SJCRH30 (cell line): ENCODE measurements at regions not wholly inside any gene's neighbourhood (a gene's known extent, or its start where the extent isn't known, plus 50 kb on each side); places are given as distances from the start of the nearest gene placed in this dataset.

Experiments used
- DNase-seq, 2 experiments: peaks; one replicate each; pipeline ENCODE4 v3.0.0-alpha.2; 2015 to 2020
- H3K27ac ChIP-seq: fragments of 250-450 bp; sonication (Bioruptor Pico); 2 replicates; pipeline ENCODE4 v1.5.1; 2020; ENCODE audit warnings: mild to moderate bottlenecking, moderate library complexity
- H3K27me3 ChIP-seq: fragments of 250-450 bp; sonication (Bioruptor Pico); 2 replicates; pipeline ENCODE4 v1.5.1; 2020; ENCODE audit warnings: mild to moderate bottlenecking, moderate library complexity
- H3K36me3 ChIP-seq: fragments of 250-450 bp; sonication (Bioruptor Pico); 2 replicates; pipeline ENCODE4 v1.5.1; 2020; ENCODE audit warnings: mild to moderate bottlenecking, moderate library complexity
- H3K4me1 ChIP-seq: fragments of 250-450 bp; sonication (Bioruptor Pico); 2 replicates; pipeline ENCODE4 v1.5.1; 2020; ENCODE audit warnings: mild to moderate bottlenecking, moderate library complexity
- H3K4me3 ChIP-seq: fragments of 250-450 bp; sonication (Bioruptor Pico); 2 replicates; pipeline ENCODE4 v1.5.1; 2020; ENCODE audit warnings: mild to moderate bottlenecking, moderate library complexity
- H3K9me3 ChIP-seq: fragments of 250-450 bp; sonication (Bioruptor Pico); replicated peaks from 2 replicates; pipeline ENCODE4 v1.5.1; 2020; ENCODE audit warnings: mild to moderate bottlenecking, moderate library complexity

DNA sequence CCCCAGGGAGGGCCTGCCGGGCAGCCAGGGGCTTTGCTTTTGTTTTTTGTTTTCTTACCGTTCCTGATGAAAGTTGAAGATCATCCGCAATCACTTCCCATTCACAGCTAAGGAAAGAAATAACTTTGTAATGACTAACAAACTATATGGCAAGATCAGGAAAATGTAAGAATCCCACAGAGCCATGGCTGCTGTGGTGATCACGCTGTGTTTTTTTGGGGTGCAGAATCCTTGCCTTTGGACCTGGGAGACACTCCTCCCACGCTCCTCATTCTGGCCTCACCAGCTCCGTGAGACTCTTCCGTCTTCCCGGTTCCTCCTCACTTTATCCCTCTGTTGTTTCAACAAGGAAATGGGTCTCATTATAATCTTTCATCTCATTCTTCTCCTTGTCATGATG, 443.0 kb upstream of the MGMT start:
- H3K27me3 ChIP-seq: no peaks in the 10 kb centered on the region
- H3K36me3 ChIP-seq: no peaks in the 10 kb centered on the region
- 0 out of 2 replicates have a peak, but pooled peaks cover 2% of the 10 kb centered on the region for H3K4me1 ChIP-seq
- H3K4me3 ChIP-seq: no peak overlapping the region
- no peaks in the 10 kb centered on the region for H3K9me3 ChIP-seq
- H3K27ac ChIP-seq: no peak overlapping the region
- DNase-seq: no peak

DNA sequence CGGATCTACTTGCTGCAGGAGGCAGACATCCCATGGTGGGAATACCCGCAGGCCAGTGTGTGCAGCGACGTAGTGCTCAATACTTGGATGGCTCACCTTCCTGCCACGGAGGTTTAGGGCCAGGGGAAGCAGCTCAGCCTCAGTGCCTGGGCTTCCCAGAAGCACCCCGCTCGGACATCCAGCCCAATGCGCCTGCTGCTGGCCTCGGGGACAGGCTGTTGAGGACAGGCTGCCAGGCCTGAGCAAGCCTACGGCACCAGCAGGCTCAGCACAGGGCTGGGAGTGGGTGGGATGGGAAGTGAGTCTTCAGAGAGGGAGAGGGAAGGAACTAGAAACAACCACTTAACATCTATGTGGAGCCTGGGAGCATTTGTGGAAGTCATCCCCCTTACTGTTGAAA, 441.3 kb upstream of the MGMT start:
- Histone ChIP-seq H3K27me3 (no peaks in the 10 kb centered on the region), H3K27ac (no peak overlapping the region), H3K36me3 (no peaks in the 10 kb centered on the region), H3K9me3 (no peaks in the 10 kb centered on the region), H3K4me1 (no peaks in the 10 kb centered on the region), H3K4me3 (no peak overlapping the region)
- DNase-seq: no peak

DNA sequence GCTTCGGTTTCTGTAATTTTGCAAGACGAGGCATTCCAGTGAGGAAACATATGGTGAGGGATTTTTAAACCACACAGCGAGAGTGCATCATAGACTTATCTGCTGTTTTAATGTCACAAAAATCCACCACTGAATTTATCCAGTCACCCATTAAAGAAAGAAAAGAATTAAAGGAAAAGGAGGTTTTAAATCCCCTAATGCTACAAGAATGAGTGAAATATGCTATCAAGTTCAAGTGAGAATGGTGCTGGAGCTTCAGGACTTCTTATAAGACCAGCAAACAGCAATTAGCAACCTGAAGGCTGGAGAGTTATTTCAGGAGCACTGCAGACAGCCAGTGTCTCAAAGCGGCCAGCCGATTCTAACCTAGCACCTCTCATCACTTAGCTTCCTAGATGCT, 439.1 kb upstream of the MGMT start:
- H3K27ac ChIP-seq: no peak overlapping the region
- DNase-seq: no peak
- H3K27me3 ChIP-seq: no peaks in the 10 kb centered on the region; the same call in 1 of the 2 replicates
- H3K4me1 ChIP-seq: no peaks in the 10 kb centered on the region
- H3K4me3 ChIP-seq: no peak overlapping the region
- no peaks in the 10 kb centered on the region for H3K36me3 ChIP-seq
- H3K9me3 ChIP-seq: no peaks in the 10 kb centered on the region

DNA sequence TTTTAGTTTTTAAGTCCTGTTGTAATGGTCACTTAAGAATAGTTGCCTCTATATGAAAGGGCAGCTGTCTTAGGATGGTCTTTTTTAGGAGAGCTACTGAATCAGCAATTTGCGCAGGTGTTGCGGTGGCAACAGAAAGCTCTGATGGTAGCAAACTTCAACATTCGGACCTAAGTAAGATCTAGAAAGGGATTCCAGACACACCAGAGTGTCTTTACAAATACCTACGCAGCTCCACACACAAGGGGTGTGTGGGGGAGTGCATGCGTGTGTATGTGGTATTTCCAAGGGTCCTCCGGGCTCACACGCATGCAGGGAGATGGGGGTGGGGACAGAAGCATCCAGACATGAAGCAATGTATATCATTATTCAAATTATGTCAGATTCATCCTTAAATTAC, 438.6 kb upstream of the MGMT start:
- no peaks in the 10 kb centered on the region for H3K4me1 ChIP-seq
- no peaks in the 10 kb centered on the region; the same call in 1 of the 2 replicates for H3K27me3 ChIP-seq
- H3K36me3 ChIP-seq: no peaks in the 10 kb centered on the region
- no peak for DNase-seq
- no peak overlapping the region for H3K4me3 ChIP-seq
- no peak overlapping the region for H3K27ac ChIP-seq
- no peaks in the 10 kb centered on the region for H3K9me3 ChIP-seq

DNA sequence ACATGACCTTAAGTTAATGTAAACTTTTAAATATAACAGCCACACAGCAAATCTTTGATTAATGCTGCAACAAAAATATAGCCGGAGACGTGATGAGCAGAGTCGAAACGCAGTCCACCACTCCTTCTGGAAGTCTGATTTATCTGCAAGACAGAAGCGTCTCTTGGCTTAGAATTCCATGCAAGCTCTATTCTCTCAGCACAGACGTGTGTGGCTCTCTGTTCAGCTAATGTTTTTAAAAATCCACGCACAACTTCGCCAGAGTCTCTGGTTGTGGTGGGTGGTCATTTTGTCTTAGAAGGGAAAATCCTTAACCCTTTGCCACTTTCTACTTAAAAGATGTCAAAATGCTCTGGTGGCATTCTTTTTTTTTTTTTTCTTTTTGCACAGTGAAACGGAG, 438.0 kb upstream of the MGMT start:
- H3K9me3 ChIP-seq: no peaks in the 10 kb centered on the region
- no peak for DNase-seq
- H3K27ac ChIP-seq: no peak overlapping the region
- H3K36me3 ChIP-seq: no peaks in the 10 kb centered on the region
- H3K27me3 ChIP-seq: no peaks in the 10 kb centered on the region; the same call in 1 of the 2 replicates
- no peak overlapping the region for H3K4me3 ChIP-seq
- H3K4me1 ChIP-seq: no peaks in the 10 kb centered on the region

DNA sequence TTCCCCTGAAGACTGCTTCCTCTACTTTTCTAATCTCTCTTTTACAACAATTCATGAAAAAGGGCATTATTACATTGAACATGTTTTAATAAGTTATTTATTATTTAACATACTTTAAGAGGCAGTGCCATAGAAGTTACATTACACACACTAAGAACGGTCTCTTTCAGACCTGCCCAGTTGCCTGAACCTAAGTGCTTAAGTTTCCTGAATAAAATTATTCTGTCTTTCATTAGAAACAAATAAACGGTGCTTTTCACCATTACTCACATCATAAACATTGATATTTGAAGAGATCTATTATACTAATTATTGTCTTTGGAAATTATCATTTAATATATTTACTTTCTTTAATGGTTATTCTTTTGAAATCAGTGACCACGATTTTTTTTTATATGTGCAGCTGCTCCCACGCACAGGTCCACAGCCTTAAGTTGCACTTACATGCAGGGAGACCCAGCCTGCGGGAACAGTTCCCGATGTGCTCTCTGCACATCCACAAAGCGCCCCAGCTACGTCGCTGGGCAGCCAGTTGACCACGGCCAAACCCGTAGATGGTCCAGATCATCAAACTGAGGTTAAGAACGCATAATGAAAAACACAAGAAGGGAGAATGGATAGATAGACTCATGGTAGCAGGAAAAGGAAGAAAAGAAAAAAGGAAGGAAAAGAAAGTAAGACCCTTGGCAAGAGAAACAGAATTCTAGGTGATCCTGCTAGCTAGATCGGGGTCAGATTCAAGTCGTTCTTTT, 437.0 kb upstream of the MGMT start:
- Histone ChIP-seq H3K27ac (no peak overlapping the region), H3K36me3 (no peaks in the 10 kb centered on the region), H3K4me3 (no peak overlapping the region), H3K27me3 (no peaks in the 10 kb centered on the region; the same call in 1 of the 2 replicates), H3K9me3 (no peaks in the 10 kb centered on the region), H3K4me1 (no peaks in the 10 kb centered on the region)
- DNase-seq: no peak

DNA sequence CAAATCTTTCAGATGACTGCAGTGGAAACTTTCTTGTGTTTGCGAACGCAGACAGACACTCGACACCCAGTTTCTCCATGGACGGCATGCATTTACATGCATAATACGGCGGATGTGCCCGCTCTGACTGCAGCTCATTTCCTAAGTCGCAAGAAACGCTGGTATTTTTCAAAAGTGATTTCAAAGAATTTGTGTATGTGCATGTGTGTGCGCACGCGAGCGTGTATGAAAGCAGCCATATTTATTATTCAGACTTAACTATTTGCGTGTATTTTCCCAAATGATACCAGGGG, 436.5 kb upstream of the MGMT start:
- Histone ChIP-seq H3K9me3 (no peaks in the 10 kb centered on the region), H3K4me3 (no peak overlapping the region), H3K4me1 (no peaks in the 10 kb centered on the region), H3K36me3 (no peaks in the 10 kb centered on the region), H3K27ac (no peak overlapping the region), H3K27me3 (no peaks in the 10 kb centered on the region; the same call in 1 of the 2 replicates)
- no peak for DNase-seq

DNA sequence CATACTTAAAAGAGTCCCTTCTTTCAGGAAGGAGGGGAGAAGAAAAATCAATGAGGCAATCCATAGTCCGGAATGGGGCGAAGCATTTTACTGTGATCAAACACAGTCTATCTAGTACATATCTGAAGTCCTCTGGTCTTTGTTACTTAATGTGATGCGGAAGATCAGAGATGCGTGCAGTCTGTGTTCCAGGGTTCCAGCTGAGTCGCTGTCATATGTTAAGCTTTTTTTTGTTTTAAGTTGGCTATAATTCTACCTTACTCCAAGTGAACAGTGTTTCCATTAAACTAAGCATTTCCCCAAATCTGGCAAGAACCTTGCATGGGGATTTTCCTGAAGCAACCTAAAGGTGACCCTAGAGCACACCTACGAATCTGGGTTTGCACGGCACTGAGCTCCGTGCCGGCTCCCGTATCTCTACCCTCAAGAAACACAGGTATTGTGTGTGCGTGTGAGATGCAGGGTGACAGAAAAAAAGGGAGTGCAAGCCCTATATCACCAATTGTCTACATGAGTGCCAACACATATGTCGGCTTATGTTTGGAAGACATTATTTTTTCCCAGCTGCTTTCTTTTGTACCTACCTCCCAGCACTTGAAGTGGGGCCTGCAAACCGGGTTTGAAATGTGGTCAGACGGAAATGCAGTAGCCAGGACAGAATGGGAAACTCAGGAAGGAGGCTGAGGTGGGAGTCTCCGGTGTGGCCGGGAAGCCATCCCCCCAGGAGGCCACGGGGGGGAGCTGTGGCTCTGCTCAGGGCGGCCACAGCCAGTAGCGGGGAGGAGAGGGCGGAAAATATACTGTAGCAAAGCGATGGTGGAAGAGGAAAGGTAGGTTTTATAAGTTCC, 435.8 kb upstream of the MGMT start:
- Histone ChIP-seq H3K4me3 (no peak overlapping the region), H3K36me3 (no peaks in the 10 kb centered on the region), H3K4me1 (no peaks in the 10 kb centered on the region), H3K27ac (no peak overlapping the region), H3K9me3 (no peaks in the 10 kb centered on the region), H3K27me3 (no peaks in the 10 kb centered on the region; the same call in 1 of the 2 replicates)
- DNase-seq: peak; percentile 18 to 52

DNA sequence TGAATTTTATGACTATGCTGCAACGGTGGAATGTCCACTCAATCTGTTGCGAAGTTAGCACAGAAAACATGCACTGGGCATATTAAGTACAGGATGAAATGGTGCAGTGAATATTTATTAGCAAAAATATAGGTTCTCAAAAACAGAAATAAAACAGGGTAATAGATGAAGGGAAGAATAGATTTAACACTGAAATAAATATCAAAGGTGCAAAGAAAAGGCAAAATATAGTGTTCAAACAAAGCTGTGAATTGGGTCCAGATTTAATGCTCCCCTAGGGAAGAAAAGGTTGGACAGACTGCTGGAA, 435.2 kb upstream of the MGMT start:
- no peaks in the 10 kb centered on the region for H3K36me3 ChIP-seq
- no peak overlapping the region for H3K27ac ChIP-seq
- DNase-seq: no peak
- H3K27me3 ChIP-seq: no peaks in the 10 kb centered on the region; the same call in 1 of the 2 replicates
- H3K9me3 ChIP-seq: no peaks in the 10 kb centered on the region
- H3K4me3 ChIP-seq: no peak overlapping the region
- no peaks in the 10 kb centered on the region for H3K4me1 ChIP-seq

DNA sequence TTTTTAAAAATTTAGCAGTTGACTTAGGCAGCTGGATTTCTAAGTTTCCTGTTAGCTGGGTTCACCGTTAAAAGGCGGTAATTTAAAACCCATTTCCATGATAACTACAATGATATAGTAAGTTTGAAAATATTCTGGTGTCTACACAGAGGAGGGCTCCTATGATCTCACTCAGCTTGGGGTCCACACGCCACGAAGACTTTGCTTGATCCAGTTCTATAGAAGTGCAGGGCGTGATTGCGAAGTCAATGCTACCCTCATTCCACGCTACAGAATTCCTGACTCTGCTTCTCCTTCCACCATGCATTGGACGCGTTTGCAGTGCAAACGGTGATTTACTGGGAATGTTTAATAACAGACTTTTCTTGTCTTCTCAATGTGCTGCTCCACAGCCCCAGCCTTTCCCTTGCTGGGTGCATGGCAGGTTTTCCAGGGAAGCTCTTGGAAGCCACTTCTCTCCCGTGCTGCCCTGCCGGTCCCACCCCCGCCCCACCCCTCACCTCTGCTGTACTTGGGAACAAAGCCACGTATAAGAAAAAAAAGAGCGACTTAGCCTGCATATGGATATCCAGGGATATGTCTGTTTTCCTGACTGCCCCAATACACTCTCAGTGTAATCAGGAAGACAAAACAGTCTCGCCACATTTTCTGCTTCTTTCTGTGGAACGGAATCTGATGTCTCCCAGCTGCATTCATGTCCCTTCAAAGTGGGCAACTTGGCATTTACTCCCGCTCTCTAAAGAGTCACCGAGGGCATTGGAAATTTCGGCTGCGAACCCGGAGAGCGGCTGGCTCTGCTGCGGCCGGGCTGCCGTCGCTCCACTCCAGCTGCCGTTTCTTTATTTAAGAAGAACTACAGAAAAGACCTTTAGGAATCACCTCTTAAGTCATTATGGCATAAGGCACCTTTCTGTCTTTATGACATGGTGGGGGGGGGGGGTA, 434.4 kb upstream of the MGMT start:
- no peak overlapping the region for H3K27ac ChIP-seq
- no peak for DNase-seq
- no peaks in the 10 kb centered on the region for H3K9me3 ChIP-seq
- no peak overlapping the region for H3K4me3 ChIP-seq
- H3K27me3 ChIP-seq: no peaks in the 10 kb centered on the region; the same call in 1 of the 2 replicates
- no peaks in the 10 kb centered on the region for H3K36me3 ChIP-seq
- no peaks in the 10 kb centered on the region for H3K4me1 ChIP-seq

DNA sequence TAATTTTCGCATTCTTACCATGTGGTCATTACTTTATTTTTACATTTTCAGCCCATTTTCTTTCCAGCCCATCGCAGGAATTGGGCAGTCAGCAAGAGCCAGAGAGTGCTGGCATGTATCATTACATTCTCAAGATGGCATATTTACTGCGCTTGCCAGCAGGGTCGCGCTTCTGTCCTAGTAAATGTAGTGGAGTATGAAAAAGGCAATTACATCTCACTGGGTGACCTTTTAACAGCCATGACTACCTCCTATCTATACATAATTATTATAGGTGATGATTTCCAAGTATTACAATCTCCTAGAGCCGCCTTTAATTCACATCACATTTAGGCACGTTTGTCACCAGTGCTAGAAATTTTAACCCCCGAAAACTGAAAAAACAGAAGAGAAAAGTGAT, 433.7 kb upstream of the MGMT start:
- no peak overlapping the region for H3K27ac ChIP-seq
- no peaks in the 10 kb centered on the region; the same call in 1 of the 2 replicates for H3K27me3 ChIP-seq
- H3K36me3 ChIP-seq: no peaks in the 10 kb centered on the region
- no peak for DNase-seq
- H3K4me3 ChIP-seq: no peak overlapping the region
- H3K9me3 ChIP-seq: no peaks in the 10 kb centered on the region
- H3K4me1 ChIP-seq: no peaks in the 10 kb centered on the region

DNA sequence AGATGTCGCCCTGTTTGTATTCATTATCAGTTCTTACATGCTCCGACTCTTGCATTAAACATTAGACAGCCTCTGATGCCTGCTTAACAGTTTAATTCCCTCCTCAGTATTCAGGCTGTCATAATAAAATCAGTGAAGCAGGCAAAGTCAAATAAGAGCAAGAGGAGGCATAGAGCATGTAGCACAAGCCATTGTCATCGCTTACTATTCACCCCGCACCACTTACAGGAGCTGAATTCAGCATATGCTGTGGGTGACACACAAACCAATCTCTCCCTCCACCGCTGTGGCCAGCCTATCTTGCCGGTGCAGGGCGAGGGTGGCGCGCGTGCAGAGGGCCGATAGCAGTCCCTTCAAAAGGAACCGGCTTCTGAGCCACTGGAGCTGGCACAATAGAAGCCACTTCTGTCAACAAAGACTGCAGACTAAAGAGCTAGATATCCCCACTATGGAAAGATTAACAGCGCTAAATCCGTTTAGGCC, 433.2 kb upstream of the MGMT start:
- Histone ChIP-seq H3K4me3 (no peak overlapping the region), H3K4me1 (no peaks in the 10 kb centered on the region), H3K27me3 (no peaks in the 10 kb centered on the region; the same call in 1 of the 2 replicates), H3K27ac (no peak overlapping the region), H3K36me3 (no peaks in the 10 kb centered on the region), H3K9me3 (no peaks in the 10 kb centered on the region)
- DNase-seq: no peak

DNA sequence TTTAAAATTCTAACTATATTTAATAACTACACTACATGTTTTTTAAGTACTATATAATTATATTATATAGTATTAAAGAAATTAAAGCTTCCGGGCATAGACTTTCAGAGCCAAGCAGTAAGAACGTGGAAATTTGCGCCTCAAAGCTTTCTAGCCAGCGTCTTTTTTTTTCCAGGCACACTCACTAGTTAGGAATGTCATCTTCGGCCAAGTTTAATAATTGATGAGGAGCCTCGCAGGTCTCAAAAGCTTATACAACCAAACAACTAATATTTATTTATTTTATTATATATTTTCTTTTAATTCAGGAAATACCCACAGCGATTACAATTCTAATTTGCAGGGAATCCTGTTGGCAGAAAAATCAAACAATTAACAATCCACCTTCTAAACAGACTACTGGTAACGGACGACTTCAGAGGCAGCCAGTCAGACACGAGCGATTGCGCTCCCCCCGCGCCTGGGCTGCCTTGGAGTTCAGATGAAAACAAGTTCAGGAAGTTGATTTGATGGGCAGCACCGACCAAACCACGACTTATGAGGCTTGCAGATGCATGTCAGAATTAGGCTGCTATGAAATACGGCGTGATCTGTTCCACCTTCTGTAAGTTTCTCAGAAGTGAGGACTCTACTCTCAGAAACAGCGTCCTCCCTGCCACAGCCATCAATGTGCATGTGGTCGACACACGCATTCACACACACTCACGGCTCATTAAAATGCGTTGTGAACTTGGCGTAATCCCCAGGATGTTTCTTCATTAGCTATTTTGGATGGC, 431.8 kb upstream of the MGMT start:
- Histone ChIP-seq H3K4me1 (no peaks in the 10 kb centered on the region), H3K27me3 (no peaks in the 10 kb centered on the region; the same call in 1 of the 2 replicates), H3K27ac (no peak overlapping the region), H3K9me3 (no peaks in the 10 kb centered on the region), H3K4me3 (no peak overlapping the region), H3K36me3 (no peaks in the 10 kb centered on the region)
- no peak for DNase-seq

DNA sequence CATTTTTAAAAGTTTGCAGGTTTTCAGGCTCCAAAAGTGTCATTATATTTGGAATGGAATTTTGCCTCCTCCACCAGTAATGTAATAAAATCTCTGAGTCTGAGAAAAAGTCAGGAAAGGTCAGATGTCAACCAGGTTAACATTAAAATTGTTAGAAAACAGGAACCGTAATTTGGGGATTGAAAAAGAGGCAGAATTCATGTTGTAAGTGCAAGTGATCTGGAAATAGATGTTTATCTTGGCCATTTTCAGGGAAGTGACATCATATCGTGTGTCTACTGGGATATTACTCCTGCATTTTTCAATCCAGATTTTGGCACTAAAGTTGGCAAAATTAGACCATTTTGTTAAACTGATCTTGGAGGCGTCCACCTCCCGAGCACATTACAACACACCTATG, 428.5 kb upstream of the MGMT start:
- no peak overlapping the region for H3K4me3 ChIP-seq
- no peaks in the 10 kb centered on the region for H3K4me1 ChIP-seq
- no peak for DNase-seq
- H3K27ac ChIP-seq: no peak overlapping the region
- no peaks in the 10 kb centered on the region for H3K27me3 ChIP-seq
- no peaks in the 10 kb centered on the region for H3K36me3 ChIP-seq
- no peaks in the 10 kb centered on the region for H3K9me3 ChIP-seq
